ENCODE measurements at regions not wholly inside any gene's neighbourhood (a gene's known extent, or its start where the extent isn't known, plus 50 kb on each side); places are given as distances from the start of the nearest gene placed in this dataset.

- H4K91ac ChIP-seq (replicated peaks; ENCODE audit: insufficient read length, low read length), result no peak overlapping the region
- H3K79me2 ChIP-seq (ENCODE audit: control insufficient read depth in 1 of 2, insufficient read depth in 2 of 2, low read length in 2 of 2), result no peaks in the 10 kb centered on the region
- no peak overlapping the region for H2BK20ac ChIP-seq (ENCODE audit: low read length)
- no peak overlapping the region for H3K4me3 ChIP-seq (ENCODE audit: extremely low read depth in 1 of 4, insufficient read depth in 2 of 4, low read depth in 3 of 4, low read length in 4 of 4)
- no peak overlapping the region for H2BK15ac ChIP-seq (ENCODE audit: low read length)
- no peak overlapping the region for H3K14ac ChIP-seq (ENCODE audit: insufficient read length)
- H3K27me3 ChIP-seq (replicated peaks in 1 of 4; ENCODE audit: control insufficient read depth in 3 of 4, extremely low read depth in 1 of 4, insufficient read depth in 3 of 4, low read length in 3 of 4), result no peaks in the 10 kb centered on the region
- H2BK12ac ChIP-seq (ENCODE audit: low read depth, low read length), result no peak overlapping the region
- H2BK120ac ChIP-seq (replicated peaks; ENCODE audit: low read depth, low read length), result no peak overlapping the region
- no peak for DNase-seq (ENCODE audit: low read depth in 1 of 2, low spot score in 2 of 2)
- H4K8ac ChIP-seq (ENCODE audit: extremely low read depth, insufficient read depth, low read length), result no peak overlapping the region
- ChIA-PET CTCF (ENCODE audit: partially characterized antibody) (no interaction called here), POLR2A (ENCODE audit: partially characterized antibody) (no interaction called here)
- H3K9ac ChIP-seq (replicated peaks in 1 of 4; ENCODE audit: extremely low read depth in 1 of 4, low read depth in 3 of 4, low read length in 3 of 4), result no peak overlapping the region
- peaks cover 0 to 1% of the 10 kb centered on the region in 2 experiments for H4K20me1 ChIP-seq (replicated peaks in 1 of 2; ENCODE audit: control insufficient read depth in 1 of 2, insufficient read depth in 2 of 2, low read length in 2 of 2)
- no peak for FAIRE-seq
- no peak overlapping the region for H2AFZ ChIP-seq (ENCODE audit: low read length)
- no peak overlapping the region for H3K23ac ChIP-seq (ENCODE audit: insufficient read length)
- no peaks in the 10 kb centered on the region; a peak in 1 of 7 replicates for H3K4me1 ChIP-seq (replicated peaks in 1 of 4; ENCODE audit: control insufficient read depth in 3 of 4, insufficient read depth in 4 of 4, low read length in 3 of 4)
- 95% methylated on average over 24 of the region's 29 CpGs; no CpG with 5 or more reads in 1 of the 2 experiments for WGBS, 2 experiments (ENCODE audit: extremely low coverage in 1 of 2, insufficient coverage in 1 of 2, insufficient read length in 1 of 2, insufficient replicate concordance in 2 of 2, low coverage in 1 of 2, low lambda C conversion rate in 2 of 2, missing lambda C conversion rate in 1 of 2)
- H3K36me3 ChIP-seq (ENCODE audit: control insufficient read depth in 2 of 4, insufficient read depth in 4 of 4, low read length in 3 of 4), result no peaks in the 10 kb centered on the region
- no peak overlapping the region for H2AK5ac ChIP-seq (ENCODE audit: low read depth, low read length)
- no peak overlapping the region for H3K18ac ChIP-seq (ENCODE audit: extremely low read depth, low read length)
- no peak for TF ChIP-seq NANOG (IDR thresholded peaks at IDR 0.05; ENCODE audit: insufficient read depth, low read depth, low read length, poor library complexity, severe bottlenecking)
- TF ChIP-seq POLR2AphosphoS5 (IDR thresholded peaks at IDR 0.05; ENCODE audit: low read depth, low read length), result no peak
- TF ChIP-seq, protein P1, sequence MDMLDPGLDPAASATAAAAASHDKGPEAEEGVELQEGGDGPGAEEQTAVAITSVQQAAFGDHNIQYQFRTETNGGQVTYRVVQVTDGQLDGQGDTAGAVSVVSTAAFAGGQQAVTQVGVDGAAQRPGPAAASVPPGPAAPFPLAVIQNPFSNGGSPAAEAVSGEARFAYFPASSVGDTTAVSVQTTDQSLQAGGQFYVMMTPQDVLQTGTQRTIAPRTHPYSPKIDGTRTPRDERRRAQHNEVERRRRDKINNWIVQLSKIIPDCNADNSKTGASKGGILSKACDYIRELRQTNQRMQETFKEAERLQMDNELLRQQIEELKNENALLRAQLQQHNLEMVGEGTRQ (IDR thresholded peaks at IDR 0.05; ENCODE audit: low read length), result no peak
- TF ChIP-seq, protein P2, sequence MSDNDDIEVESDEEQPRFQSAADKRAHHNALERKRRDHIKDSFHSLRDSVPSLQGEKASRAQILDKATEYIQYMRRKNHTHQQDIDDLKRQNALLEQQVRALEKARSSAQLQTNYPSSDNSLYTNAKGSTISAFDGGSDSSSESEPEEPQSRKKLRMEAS (IDR thresholded peaks at IDR 0.05), result no peak
- no peak for TF ChIP-seq SP4 (IDR thresholded peaks at IDR 0.05; ENCODE audit: low read length)
- no peak for TF ChIP-seq EP300 (IDR thresholded peaks at IDR 0.05; ENCODE audit: borderline replicate concordance in 1 of 2, low read depth in 2 of 2, low read length in 2 of 2)
- no peak for TF ChIP-seq JUND (IDR thresholded peaks at IDR 0.05; ENCODE audit: low read length)
- TF ChIP-seq BCL11A (IDR thresholded peaks at IDR 0.05; ENCODE audit: low read depth in 2 of 2, low read length in 2 of 2), result no peak
- TF ChIP-seq, protein P3, sequence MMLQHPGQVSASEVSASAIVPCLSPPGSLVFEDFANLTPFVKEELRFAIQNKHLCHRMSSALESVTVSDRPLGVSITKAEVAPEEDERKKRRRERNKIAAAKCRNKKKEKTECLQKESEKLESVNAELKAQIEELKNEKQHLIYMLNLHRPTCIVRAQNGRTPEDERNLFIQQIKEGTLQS (IDR thresholded peaks at IDR 0.05; ENCODE audit: insufficient read depth, low read depth, low read length), result no peak
- no peak overlapping the region for H2BK5ac ChIP-seq (ENCODE audit: low read depth, low read length)
- H3K79me1 ChIP-seq (ENCODE audit: low read depth, low read length), result no peaks in the 10 kb centered on the region
- H3K56ac ChIP-seq (replicated peaks; ENCODE audit: insufficient read length, low read depth, low read length), result no peak overlapping the region
- no peak overlapping the region for H3K27ac ChIP-seq (ENCODE audit: low read depth, low read length)
- no peak overlapping the region for H3K4ac ChIP-seq (replicated peaks; ENCODE audit: insufficient read length, low read depth, low read length)
- peaks cover 0 to 6% of the 10 kb centered on the region in 2 experiments; a peak in 1 of 4 replicates for H3K9me3 ChIP-seq (ENCODE audit: insufficient read depth in 2 of 2, low read depth in 1 of 2, low read length in 1 of 2)
- H4K5ac ChIP-seq (ENCODE audit: insufficient read length, low read depth, low read length), result no peak overlapping the region
- H3K4me2 ChIP-seq (ENCODE audit: insufficient read depth in 1 of 2, low read depth in 2 of 2, low read length in 2 of 2), result no peak overlapping the region
- H3K23me2 ChIP-seq (ENCODE audit: low read depth, low read length), result no peaks in the 10 kb centered on the region
Observed at GRCh38 chr9:103483471-103484096, 488.5 kb downstream of the CYLC2 start.
